ENCODE measurements at regions not wholly inside any gene's neighbourhood (a gene's known extent, or its start where the extent isn't known, plus 50 kb on each side); places are given as distances from the start of the nearest gene placed in this dataset.

- TF ChIP-seq CTCF (IDR thresholded peaks at IDR 0.05) (no peak), POLR2A (IDR thresholded peaks at IDR 0.05) (no peak)
Observed at GRCh38 chr14:22213120-22213519, 375.9 kb downstream of the DAD1 start.

All from adrenal gland (tissue), 5 donors.